Stomach (tissue), 8 donors: ENCODE measurements at regions not wholly inside any gene's neighbourhood (a gene's known extent, or its start where the extent isn't known, plus 50 kb on each side); places are given as distances from the start of the nearest gene placed in this dataset.

ENCODE experiments used
- DNase-seq, 2 donors: peaks; one replicate each; pipeline versions ENCODE4 v3.0.0 to v3.0.0-alpha.2; 2013 to 2019
- H3K27ac ChIP-seq, 5 donors: fragments of 200-600 bp in 4 of 5; sonication (generic) in 4 of 5; one replicate each; pipeline ENCODE4 v1.5.1; 2013 to 2019; ENCODE audit warnings: mild to moderate bottlenecking in 1 of 5, moderate library complexity in 1 of 5
- H3K27me3 ChIP-seq, 3 donors: fragments of 200-600 bp; sonication (generic); one replicate each; pipeline ENCODE4 v1.5.1; 2017 to 2019; ENCODE audit warnings: mixed run types in 1 of 3
- H3K36me3 ChIP-seq, 4 donors: fragments of 200-600 bp; sonication (generic); 1 replicate in 3 of 4; 2 replicates in 1 of 4; pipeline ENCODE4 v1.5.1; 2016 to 2019
- H3K4me1 ChIP-seq, 4 donors: fragments of 200-600 bp; sonication (generic); one replicate each; pipeline ENCODE4 v1.5.1; 2016 to 2019
- H3K4me3 ChIP-seq, 4 donors: fragments of 200-600 bp; sonication (generic) in 3 of 4; one replicate each; pipeline ENCODE4 v1.5.1; 2016 to 2019; ENCODE audit warnings: mild to moderate bottlenecking in 1 of 4
- H3K9me3 ChIP-seq, 4 donors: fragments of 200-600 bp; sonication (generic); one replicate each; pipeline ENCODE4 v1.5.1; 2016 to 2019
- CTCF ChIP-seq, 7 experiments: fragments of 450-650 bp in 4 of 7; fragments of 200-600 bp in 3 of 7; sonication (generic) in 3 of 7; IDR thresholded peaks; one replicate each; pipeline ENCODE4 v1.5.1; 2016 to 2019; ENCODE audit warnings: antibody characterized with exemption in 7 of 7, control low read depth in 2 of 7, mild to moderate bottlenecking in 1 of 7
- EP300 ChIP-seq: sonication (generic); formaldehyde crosslinking; IDR thresholded peaks from one replicate; pipeline ENCODE4 v1.6.1; 2017; ENCODE audit warnings: antibody characterized with exemption
- POLR2A ChIP-seq, 4 donors: fragments of 450-650 bp; IDR thresholded peaks; one replicate each; pipeline ENCODE4 v1.6.1; 2016; ENCODE audit warnings: antibody characterized with exemption in 4 of 4, control low read depth in 2 of 4, mild to moderate bottlenecking in 1 of 4, moderate library complexity in 1 of 4
- POLR2AphosphoS5 ChIP-seq, 3 donors: sonication (generic); formaldehyde crosslinking; IDR thresholded peaks; one replicate each; pipeline ENCODE4 v1.6.1; 2016; ENCODE audit warnings: antibody characterized with exemption in 3 of 3
- WGBS, 5 donors: extraction: QIAGEN DNeasy Blood & Tissue Kit in 3 of 5; methylation state at CpG; one replicate each; pipeline versions ENCODE4 v1.1.5 to v1.1.7; 2013 to 2018; 5-methylcytosine and 5-hydroxymethylcytosine counted together
- intact Hi-C: fragments of 100-400 bp; cut with DNase I; formaldehyde crosslinking; loops from one replicate; pipeline ENCODE4 v1.15.1; 2023; ENCODE audit warnings: low total_unique reads
- donor health status: healthy with polysubstance abuse.
- donor health status: Bipolar disorder and iron deficiency.
- donor health status: healthy.

DNA sequence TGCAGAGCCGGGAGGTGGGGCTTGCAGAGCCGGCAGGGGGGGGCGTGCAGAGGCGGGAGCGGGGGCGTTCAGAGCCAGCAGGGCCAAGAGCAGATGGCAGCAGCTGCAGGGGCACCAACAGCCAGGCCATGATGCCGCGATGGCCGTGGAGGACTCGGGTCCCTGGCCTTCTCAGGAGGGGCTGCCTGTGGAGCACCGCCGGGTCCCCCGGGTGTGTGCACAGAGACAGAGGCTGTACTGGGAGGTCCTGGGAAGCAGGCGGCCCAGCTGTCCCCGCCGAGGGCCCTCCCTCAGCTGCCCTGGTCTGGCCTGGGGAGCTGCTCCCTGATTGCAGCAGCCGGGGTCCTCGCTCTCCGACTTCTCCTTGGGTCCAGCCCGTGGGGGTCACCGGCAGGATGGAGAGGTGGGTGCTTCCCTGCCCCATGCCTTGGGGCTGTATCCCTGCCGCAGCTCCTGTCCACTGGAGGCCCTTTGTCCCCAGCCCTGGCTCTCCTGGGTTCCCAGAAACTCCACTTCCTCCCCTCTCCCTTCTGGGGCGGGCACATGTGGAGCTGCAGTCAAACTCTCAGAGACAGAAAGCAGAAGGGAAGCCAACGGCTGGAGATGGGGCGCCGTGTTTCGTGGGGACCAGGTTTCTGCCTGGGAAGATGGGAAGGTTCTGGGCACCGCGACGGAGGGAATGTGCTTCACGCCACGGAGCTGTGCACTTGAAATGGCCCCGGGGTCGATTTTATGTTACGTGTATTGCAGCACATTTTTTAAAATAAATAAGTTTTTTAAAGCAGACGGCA is 75.8 kb upstream of the GALNT9 start:
- intact Hi-C loops = no loop called here
- Histone ChIP-seq H3K4me1 (no peaks in the 10 kb centered on the region), H3K9me3 (no peaks in the 10 kb centered on the region), H3K27ac (no peak overlapping the region), H3K36me3 (no peaks in the 10 kb centered on the region), H3K27me3 (peaks cover 0 to 100% (median 44%) of the 10 kb centered on the region in 3 donors), H3K4me3 (no peak overlapping the region)
- no peak for DNase-seq
- 53 to 66% (median 62%) methylated on average over 20 to 36 of the region's 36 CpGs for WGBS, 5 donors
- TF ChIP-seq POLR2AphosphoS5 (IDR thresholded peaks at IDR 0.05) (no peak), EP300 (no peak), CTCF (IDR thresholded peaks at IDR 0.05) (no peak), POLR2A (IDR thresholded peaks at IDR 0.05) (no peak)

DNA sequence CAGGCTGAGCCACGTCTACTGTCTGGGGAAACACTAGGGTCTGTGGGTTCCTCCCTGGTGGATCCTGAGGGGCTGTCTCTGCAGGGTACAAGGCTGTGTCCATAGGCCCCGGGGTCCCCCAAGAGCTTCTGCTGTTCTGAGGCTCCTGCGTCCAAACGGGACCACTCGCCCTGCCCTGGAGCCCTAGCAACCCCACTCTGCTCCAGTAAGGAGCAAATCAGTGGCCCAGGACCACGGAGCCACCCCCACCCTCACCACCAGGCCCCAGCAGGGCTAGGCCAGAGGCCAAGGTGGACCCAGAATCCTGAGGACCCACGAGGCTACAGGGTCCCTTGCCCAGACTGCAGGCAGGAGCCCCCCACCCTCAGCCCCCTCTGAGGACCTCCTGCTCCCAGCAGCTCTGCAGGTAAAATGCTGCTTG is 75.1 kb upstream of the GALNT9 start:
- 62 to 78% (median 66%) methylated on average over 3 to 7 of the region's 7 CpGs for WGBS, 5 donors
- TF ChIP-seq POLR2A (IDR thresholded peaks at IDR 0.05) = no peak
- TF ChIP-seq POLR2AphosphoS5 (IDR thresholded peaks at IDR 0.05) = no peak
- TF ChIP-seq EP300 = no peak
- no peak for TF ChIP-seq CTCF (IDR thresholded peaks at IDR 0.05)
- Histone ChIP-seq H3K27me3 (peaks cover 0 to 100% (median 47%) of the 10 kb centered on the region in 3 donors), H3K9me3 (no peaks in the 10 kb centered on the region), H3K36me3 (no peaks in the 10 kb centered on the region), H3K4me3 (no peak overlapping the region), H3K4me1 (no peaks in the 10 kb centered on the region), H3K27ac (no peak overlapping the region)
- intact Hi-C loops = no loop called here
- DNase-seq = no peak

DNA sequence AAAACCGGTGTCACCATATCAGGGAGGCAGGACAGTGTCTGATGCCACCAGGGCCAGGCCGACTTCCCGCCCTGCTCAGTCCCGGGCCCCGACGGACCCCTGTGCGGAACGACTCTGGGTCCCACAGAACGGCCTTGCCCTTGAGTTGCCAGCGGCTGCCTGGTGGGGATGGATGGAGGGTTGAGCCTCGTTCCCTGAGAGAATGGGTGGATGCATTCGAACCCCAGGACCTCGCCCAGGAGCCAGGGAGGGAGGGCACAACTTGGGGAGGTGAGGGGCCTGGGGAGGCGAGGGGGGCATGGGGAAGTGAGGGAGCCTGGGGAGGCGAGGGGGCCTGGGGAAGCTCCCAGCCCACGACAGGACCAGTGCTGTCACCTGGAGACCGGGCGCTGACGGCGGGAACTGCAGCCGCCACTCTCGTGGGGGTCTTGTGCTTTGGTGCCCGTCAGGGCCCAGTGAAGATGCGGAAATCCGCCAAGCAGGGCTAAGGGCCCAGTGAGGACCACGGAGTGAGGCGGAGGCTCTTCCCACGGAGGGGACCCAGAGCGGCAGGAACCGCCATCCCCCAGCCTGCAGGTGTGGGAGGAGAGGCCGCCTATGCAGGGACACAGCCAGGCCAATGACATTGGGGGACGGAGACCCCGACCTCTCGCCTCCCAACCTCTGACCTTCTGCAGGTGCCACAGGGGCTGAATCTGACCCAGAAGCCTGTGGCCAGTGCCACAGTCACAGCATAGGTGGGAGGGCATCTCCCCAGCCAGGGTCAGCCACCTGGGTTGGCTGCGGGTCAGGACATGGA is 74.4 kb upstream of the GALNT9 start:
- Histone ChIP-seq H3K36me3 (no peaks in the 10 kb centered on the region), H3K27ac (no peak overlapping the region), H3K4me3 (no peak overlapping the region), H3K9me3 (no peaks in the 10 kb centered on the region), H3K27me3 (peaks cover 5 to 100% (median 50%) of the 10 kb centered on the region in 3 donors), H3K4me1 (no peaks in the 10 kb centered on the region)
- TF ChIP-seq POLR2A (IDR thresholded peaks at IDR 0.05) (no peak), CTCF (IDR thresholded peaks at IDR 0.05) (no peak)
- no peak for DNase-seq
- 75 to 83% (median 79%) methylated on average over 21 to 35 of the region's 35 CpGs for WGBS, 5 donors
- intact Hi-C loops = no loop called here

DNA sequence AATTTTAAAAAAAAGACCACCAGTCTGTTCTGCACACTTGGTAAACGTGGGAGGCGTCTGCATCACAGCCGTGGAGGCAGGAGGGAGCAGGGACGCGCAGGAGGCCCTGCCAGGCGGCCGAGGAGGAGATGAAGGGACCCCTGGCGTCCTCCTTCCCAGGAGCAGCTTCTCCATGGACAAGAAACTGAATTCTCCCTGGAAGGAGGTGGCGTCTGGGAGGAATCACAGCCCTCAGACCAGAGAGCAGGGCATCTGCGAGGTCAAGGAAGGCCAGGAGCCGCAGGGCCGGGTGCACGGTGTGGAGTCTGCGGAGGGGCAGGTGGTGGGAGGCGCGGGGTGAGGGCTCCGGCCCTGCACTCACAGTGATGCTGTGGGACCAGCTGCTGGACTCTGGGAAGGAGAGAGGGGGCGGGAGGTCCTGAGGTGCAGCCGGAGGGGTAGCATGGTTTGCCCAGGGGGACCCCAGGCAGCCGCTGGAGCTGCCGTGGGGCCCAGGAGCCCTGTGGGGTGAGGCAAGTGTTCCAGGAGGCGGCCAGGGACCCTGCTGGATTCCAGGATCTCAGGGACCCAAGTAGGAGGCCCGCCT is 73.5 kb upstream of the GALNT9 start:
- H3K9me3 ChIP-seq = no peaks in the 10 kb centered on the region
- intact Hi-C loops = no loop called here
- H3K36me3 ChIP-seq = no peaks in the 10 kb centered on the region
- H3K4me1 ChIP-seq = peaks cover 0 to under 1% (median 0%) of the 10 kb centered on the region in 4 donors
- H3K4me3 ChIP-seq = no peak overlapping the region
- H3K27ac ChIP-seq = no peak overlapping the region
- 60 to 74% (median 72%) methylated on average over 20 to 23 of the region's 23 CpGs for WGBS, 5 donors
- H3K27me3 ChIP-seq = peaks cover 11 to 100% (median 57%) of the 10 kb centered on the region in 3 donors
- TF ChIP-seq EP300 (no peak), CTCF (IDR thresholded peaks at IDR 0.05) (no peak), POLR2A (IDR thresholded peaks at IDR 0.05) (no peak), POLR2AphosphoS5 (IDR thresholded peaks at IDR 0.05) (no peak)
- no peak for DNase-seq
